GM21447 (cell line): ENCODE measurements at regions not wholly inside any gene's neighbourhood (a gene's known extent, or its start where the extent isn't known, plus 50 kb on each side); places are given as distances from the start of the nearest gene placed in this dataset.

ENCODE experiments used
- ATAC-seq: cut with Tn5 transposase; IDR thresholded peaks from one replicate; pipeline ENCODE4 v1.9.1; 2021; ENCODE audit not compliant: unreplicated experiment

- ATAC-seq: no peak
Observed at GRCh38 chr19:29098091-29098490, 114.9 kb downstream of the UQCRFS1 start.

- no peak for ATAC-seq
Observed at GRCh38 chr19:29096896-29097295, 116.1 kb downstream of the UQCRFS1 start.

DNA sequence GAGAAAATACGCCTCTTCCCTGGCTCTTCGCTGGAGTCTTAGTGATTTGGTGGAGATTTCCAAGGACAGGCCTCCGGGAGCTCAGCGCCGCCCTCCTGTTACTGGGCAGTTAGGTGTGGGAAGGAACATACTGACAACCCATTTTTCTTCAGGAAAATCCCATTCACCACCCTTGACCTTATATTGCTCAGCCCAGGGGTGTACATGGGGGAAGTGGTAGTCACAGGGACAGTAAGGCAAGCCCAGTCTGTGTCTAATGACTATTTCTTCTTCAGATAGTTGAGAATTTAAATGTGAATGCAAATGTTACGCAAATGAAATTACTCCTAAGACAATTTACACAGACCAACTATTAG lies 119.4 kb downstream of the UQCRFS1 start:
- no peak for ATAC-seq

DNA sequence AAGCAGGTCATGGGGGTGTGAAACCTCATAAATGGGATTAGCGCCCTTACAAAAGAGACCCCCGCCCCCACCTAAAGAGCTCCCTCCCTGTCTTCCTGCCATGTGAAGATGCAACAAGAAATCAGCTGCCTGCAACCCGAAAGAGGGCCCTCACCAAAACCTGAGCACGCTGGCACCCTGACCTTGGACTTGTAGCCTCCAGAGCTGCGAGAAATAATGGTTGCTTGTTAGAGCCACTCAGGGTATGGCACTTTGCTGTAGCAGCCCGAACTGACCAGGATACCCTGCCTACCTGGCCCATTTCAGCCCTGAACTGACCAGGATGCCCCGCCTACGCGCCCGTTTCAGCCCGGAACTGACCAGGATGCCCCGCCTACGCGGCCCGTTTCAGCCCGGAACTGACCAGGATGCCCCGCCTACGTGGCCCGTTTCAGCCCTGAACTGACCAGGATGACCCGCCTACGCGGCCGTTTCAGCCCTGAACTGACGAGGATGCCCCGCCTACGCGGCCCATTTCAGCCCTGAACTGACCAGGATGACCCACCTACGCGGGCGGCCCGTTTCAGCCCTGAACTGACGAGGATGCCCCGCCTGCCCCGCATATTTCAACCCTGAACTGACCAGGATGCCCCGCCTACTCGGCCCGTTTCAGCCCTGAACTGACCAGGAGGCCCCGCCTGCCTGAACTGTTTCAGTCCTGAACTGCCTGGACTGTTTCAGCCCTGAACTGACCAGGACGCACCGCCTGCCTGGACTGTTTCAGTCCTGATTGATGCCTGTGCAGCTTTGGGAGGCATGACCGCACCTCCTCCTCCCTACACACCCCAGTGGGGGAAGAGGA lies 120.0 kb downstream of the UQCRFS1 start:
- ATAC-seq: no peak

- no peak for ATAC-seq
Observed at GRCh38 chr19:29090783-29091526, 122.0 kb downstream of the UQCRFS1 start.

GRCh38 chr19:29089315-29089870 lies 123.6 kb downstream of the UQCRFS1 start:
- ATAC-seq: no peak

DNA sequence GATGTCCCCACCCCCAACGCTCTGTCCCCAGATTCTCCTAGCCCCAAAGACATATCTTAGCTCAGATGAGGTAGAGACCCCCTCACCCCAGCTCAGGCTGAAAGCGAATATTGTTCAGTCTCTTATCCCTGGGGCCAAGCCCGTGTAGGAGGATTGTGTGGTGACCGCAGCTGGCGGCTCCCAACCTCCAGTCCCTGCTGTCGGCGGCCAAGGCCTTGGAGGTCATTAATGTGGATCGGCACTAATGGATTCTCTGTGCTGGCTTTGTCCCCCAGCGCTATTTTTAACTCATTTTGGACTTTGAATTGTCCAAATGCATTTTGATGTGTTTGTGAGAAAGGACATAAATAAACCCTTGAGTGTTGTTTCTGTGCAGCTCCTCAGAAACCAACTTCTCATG lies 124.2 kb downstream of the UQCRFS1 start:
- ATAC-seq: no peak

DNA sequence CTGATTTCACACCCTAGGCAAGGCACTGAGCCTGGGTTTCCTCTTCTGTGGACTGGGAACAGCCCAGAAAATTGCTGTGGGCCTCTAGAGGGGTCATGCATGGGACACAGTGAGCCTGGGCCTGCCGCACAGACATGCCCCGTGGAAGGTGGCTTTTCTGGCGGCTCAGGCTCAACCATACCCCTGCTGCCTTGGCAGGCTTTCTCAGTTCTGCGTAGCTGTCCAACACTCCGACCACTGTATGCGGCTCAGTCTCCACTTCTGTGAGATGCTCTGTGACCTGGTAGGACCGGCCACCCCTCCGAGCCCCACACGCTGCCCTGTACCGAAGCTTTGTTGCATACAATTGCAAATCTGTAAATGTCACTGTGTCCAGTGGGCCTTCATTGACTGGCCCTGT lies 126.3 kb downstream of the UQCRFS1 start:
- no peak for ATAC-seq

- ATAC-seq: no peak
Observed at GRCh38 chr19:29086182-29086581, 126.8 kb downstream of the UQCRFS1 start.

DNA sequence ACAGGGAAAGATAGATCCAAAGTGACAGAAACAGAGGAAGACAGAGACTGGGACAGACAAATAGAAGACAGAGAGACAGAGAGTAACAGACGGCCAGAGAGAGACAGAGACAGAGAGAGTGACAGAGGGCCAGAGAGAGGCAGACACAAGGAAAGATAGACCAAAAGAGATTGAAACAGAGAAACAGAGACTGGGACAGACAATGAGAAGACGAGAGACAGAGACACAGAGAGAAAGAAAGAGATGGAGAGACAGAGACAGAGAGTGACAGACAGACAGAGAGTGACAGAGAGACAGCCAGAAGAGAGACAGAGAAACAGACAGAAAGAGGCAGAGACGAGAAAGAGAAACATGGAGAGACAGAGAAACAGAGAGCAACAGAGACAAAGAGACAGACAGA lies 127.3 kb downstream of the UQCRFS1 start:
- ATAC-seq: no peak

DNA sequence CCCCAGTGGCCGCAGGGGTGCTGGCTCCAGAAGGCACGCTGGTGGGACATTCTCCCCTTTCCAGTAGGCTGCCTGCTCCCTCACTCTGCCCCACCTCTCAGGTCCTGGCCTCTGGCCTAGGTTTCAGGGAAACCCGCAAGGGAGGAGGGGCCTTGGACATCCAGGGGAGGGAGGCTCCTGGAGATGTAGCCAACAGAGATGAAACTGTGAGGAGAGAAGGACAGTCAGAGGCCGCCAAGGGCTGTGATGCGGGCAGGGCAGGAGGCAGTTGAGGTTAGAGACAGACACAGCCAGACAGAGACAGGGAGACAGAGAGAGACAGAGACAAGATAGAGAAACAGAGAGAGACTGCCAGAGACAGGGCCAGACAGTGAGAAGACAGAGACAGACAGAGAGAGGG lies 127.7 kb downstream of the UQCRFS1 start:
- ATAC-seq: no peak

GRCh38 chr19:29084266-29084665 lies 128.7 kb downstream of the UQCRFS1 start:
- no peak for ATAC-seq

DNA sequence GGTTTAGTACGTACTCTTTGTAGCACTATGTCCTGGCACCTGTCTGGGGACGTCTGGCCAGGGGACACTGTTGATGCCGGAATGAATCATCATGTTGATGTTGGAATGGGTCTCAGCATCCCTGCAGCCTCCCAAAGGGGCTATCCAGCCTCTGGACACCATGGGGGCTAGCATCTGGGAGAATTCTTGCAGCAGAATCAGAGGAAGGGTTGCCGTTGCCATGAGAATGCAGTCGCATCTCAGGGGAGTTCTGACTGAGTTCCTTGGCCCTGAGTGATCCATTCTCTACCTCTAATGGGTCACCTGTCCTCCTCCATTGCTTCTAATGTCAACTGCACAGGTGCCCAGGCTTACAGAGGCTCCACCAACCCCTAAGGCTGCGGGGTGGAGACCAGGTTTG lies 129.1 kb downstream of the UQCRFS1 start:
- ATAC-seq: no peak

DNA sequence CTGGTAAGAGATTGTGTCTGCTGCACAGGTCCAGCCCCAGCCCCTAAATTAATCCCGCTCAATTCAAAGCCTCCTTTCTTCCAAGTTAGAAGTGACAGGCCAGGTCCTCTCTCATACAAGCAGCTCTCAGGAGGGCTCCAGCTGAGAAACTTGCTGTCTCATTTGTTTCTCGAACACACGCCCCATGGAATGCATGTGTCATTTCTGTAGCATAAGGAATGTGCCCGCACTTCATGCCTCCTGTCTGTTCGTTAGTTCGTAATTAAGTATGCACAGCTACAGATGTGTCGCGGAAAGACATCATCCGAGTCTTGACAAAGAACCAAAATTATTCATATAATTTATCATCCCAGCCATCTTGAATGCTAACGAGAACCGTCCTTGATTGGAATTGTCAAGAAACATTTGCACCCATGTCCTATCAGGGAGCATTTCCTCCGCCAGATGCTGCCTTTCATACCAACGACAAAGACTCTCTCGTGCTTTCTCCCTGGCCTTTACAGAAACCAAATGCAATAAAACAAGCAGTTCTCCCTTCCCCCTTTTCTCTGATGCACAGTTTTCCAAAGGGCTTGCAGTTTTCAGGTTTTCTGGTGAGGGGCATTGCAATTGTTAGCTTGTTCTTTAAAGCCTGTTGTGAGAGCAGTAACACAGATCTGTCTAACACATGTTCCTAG lies 133.5 kb downstream of the UQCRFS1 start:
- ATAC-seq: no peak

DNA sequence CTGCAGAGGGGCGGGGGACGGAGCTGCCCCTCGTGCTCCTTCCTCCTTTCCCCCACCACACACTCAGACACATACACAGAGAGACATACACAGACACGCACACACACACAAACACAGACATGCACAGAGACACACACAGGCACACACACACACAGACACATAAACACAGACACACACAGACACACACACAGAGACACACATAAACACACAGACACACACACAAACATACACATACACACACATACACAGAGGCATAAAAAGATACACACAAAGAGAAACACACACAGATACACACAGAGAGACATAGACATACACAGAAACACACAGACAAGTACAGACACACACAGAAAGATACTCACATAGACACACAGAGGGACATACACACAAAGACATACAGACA lies 136.0 kb downstream of the UQCRFS1 start:
- ATAC-seq: no peak

GRCh38 chr19:29076161-29076560 lies 136.8 kb downstream of the UQCRFS1 start:
- ATAC-seq: no peak

DNA sequence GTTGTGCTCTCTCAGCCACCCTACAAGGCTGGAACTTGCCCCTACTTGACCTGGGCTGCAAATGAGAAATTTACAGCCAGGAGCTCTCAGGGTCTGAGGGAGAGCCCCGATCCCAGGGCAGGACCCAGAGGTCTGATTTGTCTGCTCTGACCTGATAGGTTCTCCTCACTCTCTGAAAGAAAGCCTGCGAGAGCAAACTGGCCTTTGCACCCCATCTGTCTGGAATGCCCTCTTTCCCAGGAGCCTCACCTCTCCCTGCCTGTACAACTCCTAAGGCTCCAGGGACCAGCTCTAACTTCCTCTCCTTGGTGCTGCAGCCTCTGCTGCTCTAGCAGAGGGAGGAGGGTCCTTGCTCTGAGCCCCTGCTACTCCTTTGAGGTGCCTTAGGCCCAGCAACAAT lies 137.8 kb downstream of the UQCRFS1 start:
- ATAC-seq: no peak

DNA sequence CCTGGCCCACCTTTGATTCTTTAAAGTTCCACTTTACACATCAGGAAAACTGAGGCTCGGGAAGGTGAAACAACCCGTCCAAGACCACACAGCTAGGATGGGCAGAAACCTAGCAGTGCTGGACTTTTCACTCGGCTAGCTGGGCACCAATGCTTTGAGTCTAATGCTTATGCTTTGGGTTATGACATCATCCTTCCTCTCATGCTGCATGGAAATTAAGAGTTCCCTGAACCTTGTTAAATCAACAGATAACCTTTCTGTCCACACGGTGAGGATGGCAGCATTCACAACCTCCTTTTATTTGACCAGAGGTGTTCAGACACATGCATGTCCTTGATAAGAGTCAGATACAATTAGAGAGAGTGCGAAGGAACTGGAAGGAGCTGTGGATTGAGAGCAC lies 138.4 kb downstream of the UQCRFS1 start:
- ATAC-seq: no peak

GRCh38 chr19:29067831-29068230 lies 145.1 kb downstream of the UQCRFS1 start:
- no peak for ATAC-seq

DNA sequence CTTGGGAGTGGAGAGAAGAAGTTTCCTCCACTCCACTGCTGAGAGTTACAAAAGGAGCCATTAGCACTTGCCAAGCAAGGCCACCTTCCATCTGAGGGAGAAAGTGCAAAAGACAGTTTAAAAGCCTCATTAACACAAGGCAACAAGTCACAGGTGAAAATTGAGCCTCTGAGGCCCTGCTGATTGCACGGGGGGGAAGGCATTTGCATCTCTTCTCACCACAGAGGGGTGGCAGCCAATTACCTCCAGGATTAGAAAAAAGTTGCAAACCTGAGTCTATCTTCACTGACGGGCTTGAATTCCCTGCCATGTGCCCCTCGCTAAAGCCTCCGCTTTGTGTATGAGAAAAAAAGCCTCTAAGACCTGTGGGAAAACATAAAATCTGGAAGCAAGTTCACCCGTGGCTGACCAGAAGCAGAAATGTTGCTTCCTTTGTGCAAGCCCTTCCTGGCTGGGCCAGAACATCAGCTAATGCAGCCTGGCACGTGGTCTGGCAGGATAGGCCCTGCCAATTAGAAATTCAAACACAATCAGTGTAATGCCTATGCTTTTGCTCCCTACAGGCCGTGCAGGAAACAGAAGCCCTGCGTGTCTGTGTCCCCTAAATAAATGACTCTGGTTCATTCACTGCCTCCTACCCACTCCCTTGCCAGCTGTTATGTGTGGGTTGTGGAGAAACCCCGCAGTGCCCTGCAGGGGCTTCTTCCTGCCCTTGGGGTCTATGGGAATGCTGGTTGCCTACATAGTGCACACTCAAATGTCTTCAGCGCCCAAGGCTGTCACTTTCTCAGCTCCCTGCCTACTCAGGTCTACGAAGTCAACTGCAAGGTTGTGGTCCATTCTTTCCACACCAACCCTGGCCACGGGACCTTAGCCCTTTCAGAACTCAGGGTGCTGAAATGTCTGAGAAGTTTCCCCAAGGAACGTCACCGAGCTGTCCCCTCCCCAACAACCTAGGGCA lies 150.2 kb downstream of the UQCRFS1 start:
- no peak for ATAC-seq
